ENCODE measurements at regions not wholly inside any gene's neighbourhood (a gene's known extent, or its start where the extent isn't known, plus 50 kb on each side); places are given as distances from the start of the nearest gene placed in this dataset.

- WGBS, 2 donors, result 85 to 89% methylated on average over 12 of the region's 12 CpGs
- TF ChIP-seq CTCF (IDR thresholded peaks at IDR 0.05), result no peak
- Histone ChIP-seq H3K27me3 (no peaks in the 10 kb centered on the region), H3K27ac (no peak overlapping the region), H3K4me3 (no peak overlapping the region), H3K4me1 (no peaks in the 10 kb centered on the region), H3K9me3 (peaks cover 0 to 3% (median 0%) of the 10 kb centered on the region in 11 donors), H3K36me3 (no peaks in the 10 kb centered on the region)
- intact Hi-C loops (cut with DNase I), result no loop called here
- ATAC-seq, result no peak
- DNase-seq, result no peak
Measured at GRCh38 chr15:93671387-93671943, 559.9 kb upstream of the MCTP2 start.

- H3K27ac ChIP-seq, result no peak overlapping the region
- intact Hi-C loops (cut with DNase I), result no loop called here
- peaks cover 0 to 3% (median 0%) of the 10 kb centered on the region in 11 donors for H3K9me3 ChIP-seq
- no peak for ATAC-seq
- no peaks in the 10 kb centered on the region for H3K4me1 ChIP-seq
- H3K4me3 ChIP-seq, result no peak overlapping the region
- no peak for DNase-seq
- WGBS, 2 donors, result 81% methylated on average over 6 of the region's 6 CpGs
- H3K27me3 ChIP-seq, result no peaks in the 10 kb centered on the region
- no peak for TF ChIP-seq CTCF (IDR thresholded peaks at IDR 0.05)
- no peaks in the 10 kb centered on the region for H3K36me3 ChIP-seq
Measured at GRCh38 chr15:93670931-93671330, 560.4 kb upstream of the MCTP2 start.

- DNase-seq (no peak), ATAC-seq (peak in 7 of 8 donors; percentile 28 to 88 (median 58))
- no peaks in the 10 kb centered on the region for H3K9me3 ChIP-seq
- no peaks in the 10 kb centered on the region for H3K27me3 ChIP-seq
- intact Hi-C loops (cut with DNase I), result no loop called here
- peak overlapping the region in 3 of 10 donors; percentile 17 to 74 (median 20) for H3K27ac ChIP-seq
- no peak for TF ChIP-seq CTCF (IDR thresholded peaks at IDR 0.05)
- no peak overlapping the region for H3K4me3 ChIP-seq
- H3K4me1 ChIP-seq, result peaks cover 0 to 6% (median 0%) of the 10 kb centered on the region in 9 donors
- 38 to 39% methylated on average over 3 of the region's 3 CpGs for WGBS, 2 donors
- no peaks in the 10 kb centered on the region for H3K36me3 ChIP-seq
Measured at GRCh38 chr15:93664213-93664956, 567.0 kb upstream of the MCTP2 start.

GRCh38 chr15:93662162-93662885 is 569.0 kb upstream of the MCTP2 start:
- 70 to 79% methylated on average over 1 of the region's 1 CpG for WGBS, 2 donors
- no peak for ATAC-seq
- DNase-seq, result no peak
- H3K27ac ChIP-seq, result peak overlapping the region in 1 of 10 donors; percentile 41
- peaks cover 0 to 6% (median 0%) of the 10 kb centered on the region in 9 donors for H3K4me1 ChIP-seq
- no peaks in the 10 kb centered on the region for H3K27me3 ChIP-seq
- intact Hi-C loops (cut with DNase I), result no loop called here
- H3K4me3 ChIP-seq, result no peak overlapping the region
- H3K9me3 ChIP-seq, result no peaks in the 10 kb centered on the region
- H3K36me3 ChIP-seq, result no peaks in the 10 kb centered on the region
- TF ChIP-seq CTCF (IDR thresholded peaks at IDR 0.05), result no peak

Data from heart right ventricle (tissue), 16 donors.